Ovary (tissue), 7 donors: ENCODE measurements at regions not wholly inside any gene's neighbourhood (a gene's known extent, or its start where the extent isn't known, plus 50 kb on each side); places are given as distances from the start of the nearest gene placed in this dataset.

ENCODE experiments used
- DNase-seq, 5 donors: peaks; one replicate each; pipeline ENCODE4 v3.0.0-alpha.2; 2019 to 2020
- H3K27ac ChIP-seq, 2 donors: fragments of 200-600 bp; one replicate each; pipeline versions ENCODE4 v1.5.1 to v1.8.0; 2019 to 2022
- H3K27me3 ChIP-seq: fragments of 200-600 bp; one replicate; pipeline ENCODE4 v1.8.0; 2022
- H3K36me3 ChIP-seq: fragments of 200-600 bp; sonication (generic); one replicate; pipeline ENCODE4 v1.5.1; 2019
- H3K4me1 ChIP-seq: one replicate; pipeline ENCODE4 v1.8.1; 2013; ENCODE audit warnings: mild to moderate bottlenecking, moderate library complexity; ENCODE audit not compliant: insufficient read depth
- H3K4me3 ChIP-seq: fragments of 200-600 bp; sonication (generic); one replicate; pipeline ENCODE4 v1.5.1; 2017
- H3K9me3 ChIP-seq, 2 donors: fragments of 200-600 bp in 1 of 2; sonication (generic) in 1 of 2; one replicate each; pipeline versions ENCODE4 v1.5.1 to v1.8.1; 2013 to 2019; ENCODE audit warnings: mild to moderate bottlenecking in 1 of 2, moderate library complexity in 1 of 2
- CTCF ChIP-seq, 3 donors: fragments of 450-650 bp in 2 of 3; fragments of 200-600 bp in 1 of 3; IDR thresholded peaks; one replicate each; pipeline versions ENCODE4 v1.5.1 to v1.8.0; 2016 to 2022; ENCODE audit warnings: antibody characterized with exemption in 3 of 3, mild to moderate bottlenecking in 1 of 3
- EP300 ChIP-seq: sonication (generic); formaldehyde crosslinking; IDR thresholded peaks from one replicate; pipeline ENCODE4 v1.6.1; 2017; ENCODE audit warnings: antibody characterized with exemption
- POLR2A ChIP-seq: fragments of 450-650 bp; IDR thresholded peaks from one replicate; pipeline ENCODE4 v1.6.1; 2017; ENCODE audit warnings: antibody characterized with exemption, mild to moderate bottlenecking, moderate library complexity
- WGBS, 3 donors: extraction: QIAGEN DNeasy Blood & Tissue Kit in 1 of 3; methylation state at CpG; one replicate each; pipeline versions ENCODE4 v1.1.5 to v1.1.7; 2013 to 2017; 5-methylcytosine and 5-hydroxymethylcytosine counted together
- intact Hi-C, 4 donors: fragments of 100-400 bp; cut with DNase I; formaldehyde crosslinking; loops; one replicate each; pipeline versions ENCODE4 v1.11.0 to v1.15.1; 2022 to 2023
- donor health status: DM: no; HTN: no; CAD: no; lungs with moderate emphysema.
- donor health status: DM: no; HTN: no; CAD: no.
- donor health status: Bipolar disorder and iron deficiency.
- donor health status: DM: no; HTN: no; CAD: no.
- donor health status: DM: yes; HTN: yes; CAD: no.

- H3K27me3 ChIP-seq = no peaks in the 10 kb centered on the region
- intact Hi-C loops = no loop called here
- H3K36me3 ChIP-seq = no peaks in the 10 kb centered on the region
- 93 to 100% (median 98%) methylated on average over 1 of the region's 1 CpG for WGBS, 3 donors
- TF ChIP-seq EP300 (no peak), POLR2A (no peak), CTCF (IDR thresholded peaks at IDR 0.05) (no peak)
- peaks cover 4% of the 10 kb centered on the region for H3K4me1 ChIP-seq
- no peak overlapping the region for H3K27ac ChIP-seq
- H3K4me3 ChIP-seq = no peak overlapping the region
- H3K9me3 ChIP-seq = no peaks in the 10 kb centered on the region
- no peak for DNase-seq
Measured at GRCh38 chr5:125600559-125600958, 822.6 kb upstream of the GRAMD2B start.

GRCh38 chr5:125602184-125602583 lies 821.0 kb upstream of the GRAMD2B start:
- no peak overlapping the region for H3K27ac ChIP-seq
- WGBS, 3 donors = 92 to 95% (median 94%) methylated on average over 4 of the region's 4 CpGs
- TF ChIP-seq CTCF (IDR thresholded peaks at IDR 0.05) (no peak), EP300 (no peak), POLR2A (no peak)
- no peak for DNase-seq
- H3K4me1 ChIP-seq = peaks cover 4% of the 10 kb centered on the region
- no peaks in the 10 kb centered on the region for H3K9me3 ChIP-seq
- intact Hi-C loops = no loop called here
- H3K27me3 ChIP-seq = no peaks in the 10 kb centered on the region
- H3K36me3 ChIP-seq = no peaks in the 10 kb centered on the region
- no peak overlapping the region for H3K4me3 ChIP-seq

- Histone ChIP-seq H3K27me3 (no peaks in the 10 kb centered on the region), H3K4me3 (no peak overlapping the region), H3K36me3 (no peaks in the 10 kb centered on the region), H3K27ac (no peak overlapping the region), H3K4me1 (no peaks in the 10 kb centered on the region), H3K9me3 (no peaks in the 10 kb centered on the region)
- WGBS, 3 donors = 90 to 92% (median 91%) methylated on average over 3 of the region's 3 CpGs
- no peak for DNase-seq
- intact Hi-C loops = no loop called here
- TF ChIP-seq POLR2A = no peak
- no peak for TF ChIP-seq CTCF (IDR thresholded peaks at IDR 0.05)
- TF ChIP-seq EP300 = no peak
Measured at GRCh38 chr5:125603321-125603720, 819.9 kb upstream of the GRAMD2B start.

GRCh38 chr5:125604104-125604503 lies 819.1 kb upstream of the GRAMD2B start:
- no peak overlapping the region for H3K27ac ChIP-seq
- no peaks in the 10 kb centered on the region for H3K36me3 ChIP-seq
- no peaks in the 10 kb centered on the region for H3K9me3 ChIP-seq
- no peak overlapping the region for H3K4me3 ChIP-seq
- no peaks in the 10 kb centered on the region for H3K4me1 ChIP-seq
- 91 to 94% (median 92%) methylated on average over 3 of the region's 3 CpGs for WGBS, 3 donors
- H3K27me3 ChIP-seq = no peaks in the 10 kb centered on the region
- intact Hi-C loops = no loop called here
- DNase-seq = no peak
- TF ChIP-seq CTCF (IDR thresholded peaks at IDR 0.05) (no peak), EP300 (no peak), POLR2A (no peak)

GRCh38 chr5:125607018-125607417 lies 816.2 kb upstream of the GRAMD2B start:
- no peak for DNase-seq
- H3K4me1 ChIP-seq = no peaks in the 10 kb centered on the region
- WGBS, 3 donors = 29 to 60% (median 30%) methylated on average over 2 of the region's 2 CpGs
- no peak overlapping the region for H3K27ac ChIP-seq
- no peaks in the 10 kb centered on the region for H3K9me3 ChIP-seq
- TF ChIP-seq CTCF (IDR thresholded peaks at IDR 0.05) (no peak), POLR2A (no peak), EP300 (no peak)
- no peaks in the 10 kb centered on the region for H3K27me3 ChIP-seq
- no peaks in the 10 kb centered on the region for H3K36me3 ChIP-seq
- intact Hi-C loops = no loop called here
- H3K4me3 ChIP-seq = no peak overlapping the region
